ENCODE measurements at regions not wholly inside any gene's neighbourhood (a gene's known extent, or its start where the extent isn't known, plus 50 kb on each side); places are given as distances from the start of the nearest gene placed in this dataset.

DNA sequence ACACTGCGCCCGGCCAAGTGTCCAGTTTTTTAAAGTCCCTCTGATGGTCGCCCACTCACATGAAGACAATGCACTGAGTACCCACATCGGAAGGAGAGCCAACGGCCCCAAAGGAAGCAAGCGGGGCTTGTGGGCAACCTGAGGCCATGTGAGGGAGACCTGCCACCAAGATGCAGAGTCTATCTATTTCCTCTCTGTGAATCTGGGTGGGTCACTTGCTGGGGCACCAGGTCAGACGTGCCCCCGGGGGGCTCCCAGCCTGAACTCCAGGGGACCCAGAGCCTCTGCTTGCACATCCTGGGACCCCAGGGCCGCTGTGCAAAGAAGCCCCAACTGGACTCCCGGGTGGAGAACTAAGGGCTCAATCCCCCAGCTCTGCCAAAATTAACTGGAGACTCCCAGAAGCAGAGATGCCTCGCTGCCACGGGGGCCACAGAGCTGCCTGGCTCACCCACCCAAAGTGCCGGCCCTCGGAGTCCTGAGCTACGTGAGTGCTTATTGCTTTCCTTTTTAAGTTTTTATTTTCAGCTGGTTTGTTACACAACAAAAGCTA, 106.4 kb downstream of the BRD1 start:
- in situ Hi-C loops (cut with MboI; ENCODE audit: low sequenced_read_pairs), result no loop called here

DNA sequence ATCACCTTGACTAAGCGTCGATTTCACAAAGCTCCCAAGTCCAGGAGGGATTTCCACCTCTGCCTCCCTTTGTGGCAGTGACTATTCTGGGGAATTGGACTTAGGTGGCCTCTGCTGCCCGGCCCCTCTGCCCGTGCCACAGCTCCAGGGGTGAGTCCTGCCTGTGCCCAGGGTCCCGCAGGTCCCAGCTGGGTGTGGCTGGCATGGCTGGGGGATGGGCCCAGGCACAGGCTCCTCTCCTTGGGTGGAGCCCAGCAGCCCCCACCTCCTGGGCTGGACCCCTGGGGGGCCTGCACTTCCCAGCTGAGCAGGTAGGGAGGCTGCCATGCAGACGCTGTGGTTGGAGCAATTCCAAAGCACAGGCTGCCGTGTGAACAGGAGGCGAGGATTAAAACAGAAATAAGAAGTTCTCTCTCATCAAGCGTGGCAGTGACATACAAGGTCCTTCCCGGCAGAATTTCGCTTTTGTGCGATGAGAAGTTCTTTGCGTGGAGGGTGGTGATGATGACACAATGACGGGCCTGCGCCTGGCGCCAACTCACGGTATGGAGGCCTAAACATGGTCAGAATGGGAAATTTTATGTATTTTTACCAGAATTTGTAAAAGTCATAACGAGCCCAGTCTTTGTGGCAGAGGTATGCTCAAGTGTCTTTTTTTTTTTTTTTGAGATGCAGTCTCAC, 107.3 kb downstream of the BRD1 start:
- in situ Hi-C loops (cut with MboI; ENCODE audit: low sequenced_read_pairs), result no loop called here

DNA sequence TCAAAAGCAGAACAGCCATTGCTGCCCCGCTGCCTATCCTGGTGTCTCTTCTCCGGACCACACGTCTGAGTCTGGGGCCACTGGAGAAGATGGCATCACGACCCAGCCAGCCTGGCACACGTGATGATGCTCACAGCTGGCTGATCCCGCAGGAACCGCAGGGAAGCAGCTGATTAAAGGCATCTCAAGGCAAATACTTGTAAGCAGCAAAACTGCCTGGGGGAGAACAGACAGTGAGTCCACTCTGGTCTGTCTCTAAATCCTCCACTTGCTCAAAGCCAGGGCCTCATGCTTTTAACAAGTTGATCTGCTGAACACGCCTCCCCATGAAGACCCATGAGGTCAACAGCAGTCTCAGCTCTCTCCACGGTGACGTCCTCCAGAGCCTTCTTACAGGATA, 108.6 kb downstream of the BRD1 start:
- in situ Hi-C loops (cut with MboI; ENCODE audit: low sequenced_read_pairs), result no loop called here

DNA sequence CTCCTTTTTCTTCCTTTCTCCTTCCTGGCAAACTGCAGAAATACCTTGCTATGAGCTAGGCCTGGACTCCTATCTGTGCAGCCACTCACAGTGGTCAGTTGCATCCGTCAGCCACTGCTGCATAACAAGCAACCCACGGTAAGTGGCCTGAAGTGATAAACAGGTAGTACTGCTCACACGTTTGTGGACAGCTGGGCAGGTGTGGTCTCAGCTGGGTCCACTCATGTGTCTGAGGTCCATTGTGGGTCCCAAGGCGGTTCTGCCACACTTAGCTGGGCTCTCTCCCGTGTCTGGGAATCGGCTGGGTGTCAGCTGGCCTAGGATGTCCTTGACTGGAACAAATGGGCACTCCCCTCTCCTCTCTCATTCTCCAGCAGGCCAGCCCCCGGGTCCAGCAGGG, 109.3 kb downstream of the BRD1 start:
- in situ Hi-C loops (cut with MboI; ENCODE audit: low sequenced_read_pairs), result no loop called here

DNA sequence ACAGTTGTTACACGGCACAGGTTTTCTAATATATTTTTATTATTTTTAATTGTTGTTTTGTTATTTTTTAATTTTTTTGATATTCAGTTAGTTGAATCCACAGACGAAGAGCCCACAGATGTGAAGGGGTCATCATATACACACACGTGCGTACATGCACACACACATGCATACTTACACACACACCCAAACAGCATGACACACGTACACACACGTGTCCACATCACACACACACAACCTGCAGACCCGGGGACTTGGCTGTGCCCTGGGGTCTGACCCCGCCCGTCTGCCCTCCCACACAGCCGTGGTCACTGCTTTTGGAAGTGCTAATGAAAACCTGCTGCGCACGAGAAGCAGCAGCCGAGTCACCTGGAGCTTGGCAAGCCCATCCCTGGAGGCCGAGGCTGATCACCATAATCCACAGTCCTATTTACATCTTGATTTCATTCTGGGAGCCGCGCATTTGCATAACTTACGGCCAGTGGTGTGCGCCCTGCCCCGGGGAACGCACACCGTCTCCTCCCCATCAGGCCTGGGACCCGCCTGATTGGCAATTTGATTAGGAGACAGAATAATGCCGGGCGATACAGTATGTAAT, 110.3 kb downstream of the BRD1 start:
- in situ Hi-C loops (cut with MboI; ENCODE audit: low sequenced_read_pairs), result no loop called here

DNA sequence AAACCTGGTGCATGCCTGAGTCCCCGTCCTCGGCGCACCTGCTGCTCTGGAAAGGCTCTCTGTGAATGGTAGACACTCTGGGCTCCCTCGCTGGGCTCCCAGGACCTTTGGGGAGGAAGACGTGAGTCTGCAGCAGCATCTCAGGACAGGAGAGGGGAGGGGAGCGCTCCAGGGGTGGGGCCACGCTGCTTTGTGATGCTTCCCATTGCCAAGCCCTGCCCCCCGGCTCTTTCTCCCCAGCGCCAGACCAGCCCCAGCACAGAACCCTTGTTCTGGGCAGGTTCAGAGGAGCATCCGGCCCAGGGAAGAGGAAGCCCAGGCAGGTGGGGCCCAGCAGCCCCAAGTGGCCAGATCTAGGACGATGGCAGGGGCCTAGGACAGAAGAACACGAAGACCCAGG, 111.2 kb downstream of the BRD1 start:
- in situ Hi-C loops (cut with MboI; ENCODE audit: low sequenced_read_pairs), result no loop called here

DNA sequence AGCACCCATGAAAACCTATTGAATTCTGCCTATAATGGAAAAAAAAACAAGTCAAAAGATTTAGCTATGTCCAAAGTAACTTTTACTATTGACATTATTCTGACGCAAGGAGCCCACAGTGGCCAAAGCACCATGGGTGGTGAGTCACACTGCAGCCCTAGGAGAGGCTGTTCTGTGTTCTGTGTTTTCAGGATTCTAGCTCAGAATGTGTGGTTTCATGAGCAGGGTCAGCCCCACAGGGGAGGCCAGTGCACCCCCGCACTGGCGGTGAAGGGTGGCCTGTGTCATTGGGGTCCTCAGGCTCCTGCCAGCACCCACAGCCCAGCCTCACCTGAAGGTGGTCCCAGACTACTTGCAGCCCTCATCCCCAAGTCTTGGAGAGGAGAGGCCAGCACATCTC, 112.2 kb downstream of the BRD1 start:
- in situ Hi-C loops (cut with MboI; ENCODE audit: low sequenced_read_pairs), result no loop called here

DNA sequence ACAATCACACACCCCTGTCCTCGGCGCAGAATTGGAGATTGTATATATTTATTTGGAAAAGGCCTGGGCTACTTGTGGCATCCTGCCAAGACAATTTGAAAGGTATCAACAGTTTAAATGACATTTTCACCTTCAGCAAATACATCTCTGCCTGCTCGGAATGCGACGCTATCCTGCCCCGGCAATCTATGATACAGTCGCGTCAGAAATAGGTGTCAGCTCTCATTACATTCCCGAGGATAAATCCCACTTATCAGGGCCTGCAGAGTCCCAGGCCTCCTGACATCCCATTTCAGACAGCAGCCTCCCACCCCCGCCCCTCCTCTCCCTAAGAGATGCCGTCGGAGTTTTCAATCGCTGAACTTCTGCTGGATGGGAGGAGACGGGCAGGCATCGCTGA, 114.7 kb downstream of the BRD1 start:
- in situ Hi-C loops (cut with MboI; ENCODE audit: low sequenced_read_pairs), result no loop called here

DNA sequence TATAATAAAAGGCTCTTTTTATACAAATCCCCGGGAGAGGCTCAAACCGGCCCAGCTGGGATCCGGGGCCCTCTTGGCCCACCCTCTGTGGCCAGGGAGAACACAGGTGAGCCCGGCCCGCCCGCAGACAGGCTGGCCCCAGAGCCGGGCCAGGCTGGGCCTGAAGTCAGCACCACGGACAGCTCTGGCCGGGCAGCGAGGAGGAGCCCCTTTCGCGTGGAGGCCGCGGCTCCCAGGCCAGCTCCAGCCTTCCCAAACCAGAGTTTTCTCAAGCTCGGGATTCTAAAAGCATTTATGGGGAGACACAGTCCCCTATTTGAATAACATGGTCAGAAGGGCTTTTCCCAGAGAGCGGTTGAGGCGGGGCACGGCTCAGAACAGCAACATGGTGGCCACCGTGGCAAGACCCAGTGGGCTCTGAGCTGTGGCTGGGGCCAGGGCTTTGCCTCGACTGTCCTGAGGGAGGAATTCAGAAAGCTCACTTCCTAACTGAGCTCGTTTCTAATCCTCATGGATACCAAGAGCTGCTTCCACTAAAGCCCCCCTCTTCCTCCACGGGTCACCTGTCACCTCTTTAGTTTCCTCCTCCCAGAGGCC, 115.4 kb downstream of the BRD1 start:
- in situ Hi-C loops (cut with MboI; ENCODE audit: low sequenced_read_pairs), result no loop called here

DNA sequence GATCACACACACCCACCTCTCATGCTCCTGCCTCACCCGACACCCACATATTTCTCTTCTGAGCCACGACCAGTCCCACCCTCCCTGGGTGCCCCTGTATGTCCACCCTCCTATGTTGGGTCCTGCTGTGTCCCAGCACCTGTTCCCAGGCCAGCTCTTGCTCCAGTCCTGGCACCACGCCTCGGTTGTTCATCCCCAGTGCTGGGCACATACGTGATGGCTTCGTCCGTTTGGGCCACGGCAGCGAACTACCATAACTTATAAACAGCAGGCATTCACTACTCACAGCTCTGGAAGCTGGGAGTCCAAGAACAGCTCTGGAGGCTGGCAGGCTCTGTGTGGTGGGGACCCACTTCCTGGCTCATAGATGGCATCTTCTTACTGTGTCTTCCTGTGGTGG, 116.9 kb downstream of the BRD1 start:
- in situ Hi-C loops (cut with MboI; ENCODE audit: low sequenced_read_pairs), result no loop called here

DNA sequence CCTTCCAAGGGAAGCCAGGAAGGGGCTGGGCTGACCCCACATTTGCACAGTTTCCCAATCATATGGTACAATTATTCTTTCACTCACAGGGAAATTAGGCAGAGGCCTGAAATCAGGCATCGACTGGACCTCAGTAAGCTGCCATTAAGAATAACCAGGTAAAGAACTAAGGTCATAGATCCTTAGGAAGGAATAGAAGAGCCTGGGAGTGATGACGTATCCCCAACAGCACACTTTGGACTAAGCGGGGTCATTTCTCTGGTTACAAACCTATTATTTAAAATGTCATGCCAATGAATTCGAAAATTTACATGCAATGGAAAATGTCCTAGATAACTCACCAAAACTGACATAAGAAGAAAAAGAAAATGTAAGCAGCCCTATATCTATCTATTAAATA, 118.2 kb downstream of the BRD1 start:
- in situ Hi-C loops (cut with MboI; ENCODE audit: low sequenced_read_pairs), result no loop called here

DNA sequence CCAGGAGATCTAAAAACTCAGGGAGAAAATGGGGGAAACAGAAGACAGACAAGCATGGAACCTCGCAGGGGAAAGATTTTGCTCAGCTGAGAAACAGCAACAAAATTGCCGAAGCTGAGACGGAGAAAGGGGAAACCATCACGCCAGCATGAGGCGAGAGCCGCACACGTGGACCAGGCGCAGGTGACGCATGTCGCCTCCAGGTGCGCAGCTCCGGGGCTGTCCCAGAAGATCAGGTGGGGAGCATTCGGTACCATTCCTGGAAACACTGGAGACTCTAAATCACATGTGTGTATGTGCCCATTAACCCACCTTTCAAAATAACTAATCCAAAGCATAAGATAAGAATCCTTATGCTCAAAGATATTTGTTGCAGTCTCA, 121.7 kb downstream of the BRD1 start:
- in situ Hi-C loops (cut with MboI; ENCODE audit: low sequenced_read_pairs), result no loop called here

DNA sequence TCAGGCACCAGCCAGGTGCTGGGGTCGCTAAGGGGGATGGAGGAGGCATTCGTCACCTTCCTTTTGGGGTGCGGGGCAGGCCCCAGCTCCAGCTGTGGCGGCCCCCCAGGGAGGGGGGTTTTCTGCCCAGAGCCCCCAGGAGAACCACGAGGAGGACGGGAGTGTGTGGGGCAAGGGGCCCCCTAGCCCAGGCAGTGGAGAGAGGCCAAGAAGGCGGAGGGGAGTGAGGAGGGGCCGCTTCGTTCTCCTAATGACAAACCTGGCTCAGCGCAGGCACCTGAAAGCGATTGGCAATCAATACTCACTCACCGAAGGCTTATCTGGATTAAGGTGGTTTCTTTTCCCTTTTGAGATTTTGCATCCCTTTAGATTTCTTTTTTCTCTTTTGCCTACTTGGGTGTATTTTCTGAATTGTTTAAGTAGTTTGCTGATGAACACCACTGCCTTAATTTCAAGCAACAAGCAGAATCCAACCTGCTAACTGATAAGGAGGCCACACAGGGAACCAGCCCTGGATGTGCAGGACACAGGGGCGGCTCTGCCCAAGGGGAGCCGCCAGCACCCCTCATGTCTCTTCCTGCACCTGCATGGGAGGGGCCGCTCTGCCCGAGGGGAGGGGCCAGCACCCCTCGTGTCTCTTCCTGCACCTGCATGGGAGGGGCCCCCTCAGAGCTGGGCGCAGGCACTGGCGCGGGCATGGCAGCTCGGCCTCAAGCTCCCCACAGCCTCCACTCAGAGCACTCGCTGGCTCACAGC, 122.3 kb downstream of the BRD1 start:
- in situ Hi-C loops (cut with MboI; ENCODE audit: low sequenced_read_pairs), result no loop called here

DNA sequence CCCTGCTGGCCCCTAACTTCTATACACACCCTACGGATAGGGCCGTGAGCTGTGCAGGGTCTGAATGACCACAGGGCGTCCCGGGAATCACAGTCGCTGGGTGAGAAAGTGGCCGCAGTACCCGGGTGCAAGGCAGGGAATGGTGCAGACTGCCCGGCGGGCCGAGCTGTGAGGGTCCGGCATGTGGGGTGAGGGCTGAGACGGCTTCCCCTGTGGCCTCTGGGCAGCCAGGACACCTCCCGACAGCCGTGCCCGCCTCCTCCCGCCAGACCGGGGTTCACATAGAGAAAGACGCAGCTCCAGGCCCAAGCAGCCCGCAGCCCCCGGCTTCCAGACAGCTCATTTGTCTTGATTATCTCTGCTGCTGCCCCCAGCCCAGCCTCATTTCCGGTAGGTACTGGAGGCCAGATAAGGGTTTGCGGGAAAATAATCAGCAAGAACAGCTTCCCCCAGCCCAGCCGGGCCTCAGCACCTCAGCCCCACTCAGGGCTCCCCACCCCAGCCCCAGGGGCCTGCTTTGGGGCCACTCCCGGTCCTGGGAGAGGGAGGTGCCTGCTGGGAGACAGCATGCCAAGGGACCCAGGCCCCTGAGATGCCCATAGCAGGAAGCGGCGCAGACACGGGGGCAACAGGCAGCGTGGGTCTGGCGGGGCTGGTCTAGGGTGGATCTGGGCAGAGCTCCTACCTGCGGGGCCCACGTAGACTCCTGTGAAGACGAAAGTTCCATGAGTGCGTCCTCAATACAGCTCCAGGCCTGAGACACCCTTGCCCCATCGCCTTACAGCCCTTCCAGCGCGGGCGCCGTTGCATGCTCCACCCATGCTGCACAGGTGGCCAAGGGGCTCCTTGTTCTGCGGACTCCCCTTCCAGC, 123.1 kb downstream of the BRD1 start:
- in situ Hi-C loops (cut with MboI; ENCODE audit: low sequenced_read_pairs), result no loop called here

DNA sequence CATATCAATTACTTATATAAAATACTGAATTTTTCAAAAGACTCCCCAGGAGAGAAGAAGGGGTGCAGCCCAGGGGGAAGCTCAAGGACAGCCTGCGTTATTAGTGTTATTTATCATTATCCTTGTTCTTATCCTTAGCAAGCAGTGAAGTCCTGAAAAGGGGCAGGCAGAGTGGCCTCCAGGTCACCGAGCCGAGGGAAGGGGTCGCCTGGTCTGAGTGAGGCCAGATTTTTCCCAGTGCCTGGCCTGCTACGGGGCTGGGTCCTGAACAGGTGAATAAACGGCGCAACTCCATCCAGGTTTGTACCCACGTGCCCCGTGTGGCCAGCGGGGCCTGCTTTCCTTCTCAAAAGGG, 123.7 kb downstream of the BRD1 start:
- in situ Hi-C loops (cut with MboI; ENCODE audit: low sequenced_read_pairs), result no loop called here

DNA sequence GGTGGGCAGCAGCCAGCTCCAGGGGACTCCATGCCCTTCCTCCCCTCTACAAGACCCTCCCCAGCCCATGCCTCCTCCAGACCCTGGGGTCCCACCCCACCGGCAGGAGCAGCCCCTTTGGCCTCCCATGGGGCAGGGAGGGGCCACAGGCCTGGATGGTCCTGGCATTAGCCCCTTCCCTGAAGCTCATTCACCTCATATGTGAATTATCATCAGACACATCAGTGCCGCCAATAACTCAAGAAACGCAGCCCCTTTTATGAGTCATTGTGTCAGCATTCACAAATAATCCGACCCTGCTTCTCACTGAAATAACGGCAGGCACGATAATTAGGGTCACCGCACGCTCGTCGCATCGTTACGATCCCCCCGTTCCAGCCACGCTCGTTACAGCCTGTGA, 124.2 kb downstream of the BRD1 start:
- in situ Hi-C loops (cut with MboI; ENCODE audit: low sequenced_read_pairs), result no loop called here

DNA sequence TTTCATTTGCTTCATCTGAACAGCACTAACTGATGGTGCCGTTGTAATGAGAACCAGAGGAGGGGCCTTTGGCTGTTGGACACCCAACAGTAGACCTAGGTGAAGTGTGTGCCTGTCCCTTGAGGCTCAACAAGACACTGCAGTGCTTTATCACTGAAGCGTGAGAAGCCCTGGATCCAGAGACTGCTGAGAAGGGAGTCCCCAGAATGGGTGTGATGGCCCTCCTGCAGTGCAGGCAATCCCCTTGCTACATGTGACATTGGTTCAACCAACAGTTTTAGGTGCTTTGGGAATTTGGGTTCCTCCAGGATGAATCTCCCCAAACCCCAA, 125.6 kb downstream of the BRD1 start:
- in situ Hi-C loops (cut with MboI; ENCODE audit: low sequenced_read_pairs), result no loop called here

DNA sequence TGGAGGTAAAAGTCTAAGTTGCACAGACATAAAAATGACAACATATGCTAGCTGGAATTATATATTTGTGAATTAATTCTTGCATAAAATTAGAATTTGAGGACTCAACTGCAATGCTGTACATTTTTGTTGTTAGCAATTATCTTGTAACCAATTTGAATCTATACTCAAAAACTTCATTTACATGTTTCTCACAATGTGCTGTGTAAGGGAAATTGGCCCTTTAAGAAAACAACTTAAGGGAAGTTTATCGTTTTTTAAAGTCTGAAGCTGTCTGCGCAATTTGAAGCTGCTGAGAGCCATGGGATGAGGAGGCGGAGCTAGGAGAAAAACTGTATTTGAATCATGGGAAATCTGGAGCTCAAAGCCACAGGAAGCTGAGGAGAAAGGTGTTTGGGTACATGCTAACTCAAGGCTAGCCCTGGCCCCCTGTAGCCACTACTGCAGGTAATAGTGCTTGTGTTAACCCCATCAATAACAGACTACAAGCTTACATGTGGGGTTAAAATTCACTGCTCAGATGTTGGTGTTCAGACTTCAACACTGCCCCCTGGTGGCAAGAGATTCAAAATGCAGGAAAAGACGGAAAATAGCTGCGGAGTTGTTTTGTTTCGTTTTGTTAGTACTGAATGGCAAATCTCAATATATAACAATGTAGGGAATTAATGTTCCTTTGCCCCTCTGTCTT, 126.1 kb downstream of the BRD1 start:
- in situ Hi-C loops (cut with MboI; ENCODE audit: low sequenced_read_pairs), result no loop called here

DNA sequence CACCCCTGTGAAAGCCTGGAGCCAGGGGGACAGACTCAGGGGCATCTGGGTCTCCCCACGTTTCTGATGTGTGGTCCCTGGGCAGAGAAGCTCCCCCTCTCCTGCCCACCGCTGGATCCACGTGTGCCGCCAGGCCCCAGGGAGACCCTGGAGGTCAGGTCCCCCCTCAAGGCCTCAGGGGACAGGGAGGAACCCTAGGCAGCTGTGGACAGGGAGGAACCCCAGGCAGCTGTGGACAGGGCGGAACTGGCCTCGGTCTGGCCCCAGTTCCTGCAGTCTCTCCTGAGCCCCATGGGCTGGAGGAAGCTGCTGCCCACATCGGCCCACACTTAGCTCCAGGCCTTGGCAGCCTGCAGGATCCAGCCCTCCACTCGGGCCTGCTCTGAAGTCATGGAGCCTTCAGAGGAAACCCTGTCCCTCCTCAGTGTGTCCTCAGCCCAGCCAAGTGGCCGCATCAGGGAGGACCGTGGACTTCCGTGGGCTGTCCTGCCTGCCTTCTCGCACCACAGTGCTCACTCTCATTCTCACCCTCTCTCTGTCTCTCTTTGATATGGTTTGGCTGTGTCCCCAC, 127.7 kb downstream of the BRD1 start:
- in situ Hi-C loops (cut with MboI; ENCODE audit: low sequenced_read_pairs), result no loop called here

DNA sequence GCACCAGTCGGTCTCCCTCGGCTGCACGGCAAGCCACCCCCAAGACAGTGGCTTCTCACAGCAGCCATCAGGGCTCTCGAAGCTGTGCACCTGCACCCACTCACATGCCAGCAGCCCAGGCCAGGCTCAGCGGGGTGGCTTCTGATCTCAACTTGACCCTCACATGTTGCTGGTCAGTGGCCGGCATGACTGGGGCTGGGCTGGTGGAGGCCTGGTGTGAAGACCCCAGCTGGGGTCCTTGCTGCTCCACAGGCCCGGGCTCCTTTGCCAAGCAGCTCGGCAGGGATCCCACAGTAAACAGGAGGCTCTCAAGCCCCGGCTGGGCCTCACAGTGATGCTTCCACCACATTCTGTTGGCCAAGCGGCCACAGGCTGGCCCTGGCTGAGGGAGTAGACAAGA, 128.2 kb downstream of the BRD1 start:
- in situ Hi-C loops (cut with MboI; ENCODE audit: low sequenced_read_pairs), result no loop called here
